GM23248 (cell line): ENCODE measurements at regions not wholly inside any gene's neighbourhood (a gene's known extent, or its start where the extent isn't known, plus 50 kb on each side); places are given as distances from the start of the nearest gene placed in this dataset.

Experiments used
- EZH2 ChIP-seq: fragments of 200-600 bp; sonication (generic); IDR thresholded peaks from 2 replicates; pipeline ENCODE4 v1.6.1; 2018; ENCODE audit warnings: antibody characterized with exemption, mild to moderate bottlenecking; ENCODE audit not compliant: insufficient read depth, poor library complexity, severe bottlenecking
- EZH2phosphoT487 ChIP-seq: fragments of 200-600 bp; sonication (generic); IDR thresholded peaks from 2 replicates; pipeline ENCODE4 v1.6.1; 2018; ENCODE audit warnings: antibody characterized with exemption, moderate library complexity, mild to moderate bottlenecking, low read depth; ENCODE audit not compliant: insufficient read depth

DNA sequence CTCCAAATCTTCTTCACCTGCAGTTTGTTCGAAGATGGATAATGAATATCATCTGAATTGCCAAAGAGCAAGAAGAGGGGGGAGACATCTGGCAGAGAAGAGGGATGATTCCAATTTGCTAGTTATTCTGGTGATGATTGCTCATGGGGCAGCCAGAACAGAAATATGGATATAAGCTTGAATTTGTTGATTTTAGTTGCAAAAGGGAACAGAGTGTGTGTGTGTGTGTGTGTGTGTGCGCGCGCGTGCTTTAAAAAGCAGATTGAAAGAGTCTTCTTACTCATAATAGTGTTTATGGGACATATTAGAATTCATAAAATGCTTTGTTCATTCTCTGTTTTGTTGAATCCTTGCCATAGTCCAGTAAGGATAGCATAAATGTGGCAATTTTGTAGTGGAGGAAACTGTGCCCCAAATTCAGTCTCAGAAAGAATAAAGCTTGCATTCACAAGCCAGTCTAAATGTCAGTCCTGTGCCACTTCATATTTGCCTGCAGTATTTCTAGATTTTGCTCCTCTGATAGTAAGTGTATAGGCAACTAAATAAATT is 436.3 kb upstream of the KLF4 start:
- TF ChIP-seq EZH2 (no peak), EZH2phosphoT487 (no peak)
